ENCODE measurements at regions not wholly inside any gene's neighbourhood (a gene's known extent, or its start where the extent isn't known, plus 50 kb on each side); places are given as distances from the start of the nearest gene placed in this dataset.

DNA sequence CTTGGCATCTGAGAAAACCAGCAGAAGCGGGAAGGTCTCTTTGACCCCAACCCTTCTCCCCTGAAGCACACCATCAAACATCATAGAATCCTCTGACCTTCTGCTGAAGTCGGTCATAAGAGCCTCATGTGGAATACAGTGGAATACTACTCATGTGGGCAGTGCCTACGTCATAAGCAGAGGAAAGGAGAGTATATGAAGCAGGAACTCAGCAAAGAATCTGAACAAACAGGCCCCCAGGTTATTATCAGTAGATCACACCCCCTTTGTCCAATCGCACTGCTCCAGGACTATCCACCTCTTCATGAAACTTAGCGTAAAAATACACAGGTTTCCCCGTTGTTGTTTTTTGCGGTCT is 394.1 kb upstream of the PROK2 start:
- Mint-ChIP-seq H3K36me3 (ENCODE audit: low read depth) (no peaks in the 10 kb centered on the region), H3K27me3 (ENCODE audit: insufficient read depth) (peaks cover 13% of the 10 kb centered on the region), H3K4me1 (peaks cover 17% of the 10 kb centered on the region), H3K4me3 (no peak overlapping the region), H3K9me3 (no peaks in the 10 kb centered on the region), H3K27ac (no peak overlapping the region)
- Histone ChIP-seq H3K4me1 (ENCODE audit: control insufficient read depth, insufficient read depth, low read length) (peaks cover 13% of the 10 kb centered on the region), H3K27ac (ENCODE audit: low read depth, low read length) (no peak overlapping the region), H3K27me3 (ENCODE audit: control insufficient read depth, insufficient read depth, low read length, poor library complexity, severe bottlenecking) (no peaks in the 10 kb centered on the region), H3K4me3 (ENCODE audit: low read length) (no peak overlapping the region), H3K36me3 (ENCODE audit: control insufficient read depth, insufficient read depth, low read length) (no peaks in the 10 kb centered on the region), H3K9me3 (ENCODE audit: control insufficient read depth, low read length) (no peaks in the 10 kb centered on the region), H3K9ac (ENCODE audit: extremely low read depth, low read length, poor library complexity, severe bottlenecking) (no peak overlapping the region)
- TF ChIP-seq, protein P1, sequence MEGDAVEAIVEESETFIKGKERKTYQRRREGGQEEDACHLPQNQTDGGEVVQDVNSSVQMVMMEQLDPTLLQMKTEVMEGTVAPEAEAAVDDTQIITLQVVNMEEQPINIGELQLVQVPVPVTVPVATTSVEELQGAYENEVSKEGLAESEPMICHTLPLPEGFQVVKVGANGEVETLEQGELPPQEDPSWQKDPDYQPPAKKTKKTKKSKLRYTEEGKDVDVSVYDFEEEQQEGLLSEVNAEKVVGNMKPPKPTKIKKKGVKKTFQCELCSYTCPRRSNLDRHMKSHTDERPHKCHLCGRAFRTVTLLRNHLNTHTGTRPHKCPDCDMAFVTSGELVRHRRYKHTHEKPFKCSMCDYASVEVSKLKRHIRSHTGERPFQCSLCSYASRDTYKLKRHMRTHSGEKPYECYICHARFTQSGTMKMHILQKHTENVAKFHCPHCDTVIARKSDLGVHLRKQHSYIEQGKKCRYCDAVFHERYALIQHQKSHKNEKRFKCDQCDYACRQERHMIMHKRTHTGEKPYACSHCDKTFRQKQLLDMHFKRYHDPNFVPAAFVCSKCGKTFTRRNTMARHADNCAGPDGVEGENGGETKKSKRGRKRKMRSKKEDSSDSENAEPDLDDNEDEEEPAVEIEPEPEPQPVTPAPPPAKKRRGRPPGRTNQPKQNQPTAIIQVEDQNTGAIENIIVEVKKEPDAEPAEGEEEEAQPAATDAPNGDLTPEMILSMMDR (conservative IDR thresholded peaks at IDR 0.05): no peak
- 94 to 100% methylated on average over 1 to 7 of the region's 7 CpGs for WGBS, 2 experiments (ENCODE audit: insufficient coverage in 1 of 2, insufficient read length in 1 of 2)
- no peak for DNase-seq

DNA sequence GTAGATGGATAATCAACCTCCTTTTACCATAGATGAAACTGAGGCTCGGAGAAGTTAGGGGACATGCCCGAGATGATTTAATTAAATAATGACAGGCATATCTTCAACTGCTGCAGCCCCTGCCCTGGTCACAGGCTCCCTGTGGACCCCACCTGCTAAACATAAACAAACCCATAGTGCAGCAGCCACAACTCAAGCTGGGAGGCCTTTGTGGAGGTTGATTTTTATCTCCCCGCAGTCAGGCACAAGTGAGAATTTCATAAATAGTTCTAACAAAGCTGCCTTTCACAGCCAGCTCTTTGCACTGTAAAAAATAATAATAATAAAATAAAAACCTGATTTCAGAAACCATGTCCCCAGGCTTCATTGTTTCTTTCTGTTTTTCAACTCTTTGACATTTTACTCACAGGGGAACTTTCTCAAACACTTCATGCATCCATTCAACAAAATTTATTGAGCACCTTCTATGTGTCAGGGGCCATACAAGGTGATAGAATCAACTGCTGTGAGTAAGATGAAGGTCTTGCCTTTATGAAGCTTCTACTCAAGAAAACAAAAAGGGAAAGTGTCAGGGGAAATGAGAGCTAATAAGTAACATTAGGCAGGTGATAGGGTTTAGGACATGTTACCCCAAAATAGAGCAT is 393.6 kb upstream of the PROK2 start:
- no peak overlapping the region for H3K4me3 ChIP-seq (ENCODE audit: low read length)
- no peak overlapping the region for H3K27ac ChIP-seq (ENCODE audit: low read depth, low read length)
- TF ChIP-seq, protein P1 (conservative IDR thresholded peaks at IDR 0.05): no peak
- no peaks in the 10 kb centered on the region for H3K9me3 Mint-ChIP-seq
- no peak overlapping the region for H3K4me3 Mint-ChIP-seq
- no peaks in the 10 kb centered on the region for H3K36me3 ChIP-seq (ENCODE audit: control insufficient read depth, insufficient read depth, low read length)
- H3K27me3 ChIP-seq (ENCODE audit: control insufficient read depth, insufficient read depth, low read length, poor library complexity, severe bottlenecking): no peaks in the 10 kb centered on the region
- WGBS, 2 experiments (ENCODE audit: insufficient coverage in 1 of 2, insufficient read length in 1 of 2): 66% methylated on average over 3 of the region's 3 CpGs; no CpG with 5 or more reads in 1 of the 2 experiments
- H3K27me3 Mint-ChIP-seq (ENCODE audit: insufficient read depth): peaks cover 16% of the 10 kb centered on the region
- no peak for DNase-seq
- H3K4me1 ChIP-seq (ENCODE audit: control insufficient read depth, insufficient read depth, low read length): peaks cover 13% of the 10 kb centered on the region
- H3K4me1 Mint-ChIP-seq: peaks cover 21% of the 10 kb centered on the region
- no peak overlapping the region for H3K27ac Mint-ChIP-seq
- H3K36me3 Mint-ChIP-seq (ENCODE audit: low read depth): no peaks in the 10 kb centered on the region
- no peak overlapping the region for H3K9ac ChIP-seq (ENCODE audit: extremely low read depth, low read length, poor library complexity, severe bottlenecking)
- H3K9me3 ChIP-seq (ENCODE audit: control insufficient read depth, low read length): no peaks in the 10 kb centered on the region

DNA sequence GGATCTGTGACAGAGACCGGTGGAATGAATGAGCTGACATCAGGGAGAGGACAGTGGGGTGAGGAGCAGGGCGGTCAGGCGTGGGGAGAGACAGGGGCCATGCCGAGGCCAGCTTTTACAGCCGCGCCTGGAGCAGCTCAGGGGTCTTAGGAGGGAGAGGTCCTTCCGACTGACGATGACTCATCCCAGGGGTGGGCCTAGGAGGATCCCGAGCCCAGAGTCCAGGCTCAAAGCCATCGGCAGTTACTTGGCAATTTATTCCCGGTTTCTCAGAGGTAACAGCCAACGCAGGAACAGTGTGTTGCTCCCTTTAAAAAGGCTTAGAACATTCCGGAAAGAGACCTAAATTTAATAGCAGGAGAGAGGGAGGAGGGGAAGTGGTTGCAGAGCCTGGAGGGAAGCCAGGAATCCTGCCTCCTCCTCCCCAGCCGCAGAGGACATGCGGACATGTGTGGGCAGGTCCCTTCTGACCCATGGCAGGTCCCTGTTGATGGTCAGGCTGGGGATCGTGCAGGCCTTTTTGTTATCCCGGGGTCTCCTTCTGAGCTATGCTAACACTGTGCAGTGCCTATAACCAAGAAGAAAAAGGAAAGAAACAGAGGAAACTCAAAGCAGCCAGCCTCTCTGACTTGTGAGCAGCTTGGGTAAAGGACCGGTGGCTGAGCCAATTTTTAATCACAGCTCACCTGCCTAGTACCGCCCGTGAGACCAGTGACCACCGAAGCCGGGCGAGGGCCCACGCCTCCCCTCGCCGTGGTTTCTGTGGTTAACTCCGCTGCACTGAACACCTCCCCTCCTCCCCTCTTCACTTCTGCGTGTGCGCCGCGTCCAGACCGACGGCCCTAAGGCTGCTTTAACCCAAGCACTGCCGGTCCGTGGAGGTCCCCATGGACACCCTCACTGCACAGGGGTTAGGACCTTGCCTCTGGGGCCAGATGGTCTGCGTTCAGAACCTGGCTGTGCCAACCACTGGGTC is 392.4 kb upstream of the PROK2 start:
- Mint-ChIP-seq H3K9me3 (no peaks in the 10 kb centered on the region), H3K36me3 (ENCODE audit: low read depth) (no peaks in the 10 kb centered on the region), H3K27ac (no peak overlapping the region), H3K4me3 (no peak overlapping the region), H3K27me3 (ENCODE audit: insufficient read depth) (peaks cover 11% of the 10 kb centered on the region), H3K4me1 (peaks cover 20% of the 10 kb centered on the region)
- Histone ChIP-seq H3K27me3 (ENCODE audit: control insufficient read depth, insufficient read depth, low read length, poor library complexity, severe bottlenecking) (no peaks in the 10 kb centered on the region), H3K36me3 (ENCODE audit: control insufficient read depth, insufficient read depth, low read length) (no peaks in the 10 kb centered on the region), H3K4me3 (ENCODE audit: low read length) (no peak overlapping the region), H3K27ac (ENCODE audit: low read depth, low read length) (no peak overlapping the region), H3K9ac (ENCODE audit: extremely low read depth, low read length, poor library complexity, severe bottlenecking) (no peak overlapping the region), H3K4me1 (ENCODE audit: control insufficient read depth, insufficient read depth, low read length) (peaks cover 13% of the 10 kb centered on the region), H3K9me3 (ENCODE audit: control insufficient read depth, low read length) (no peaks in the 10 kb centered on the region)
- DNase-seq: no peak
- TF ChIP-seq, protein P1 (conservative IDR thresholded peaks at IDR 0.05): no peak
- 93 to 95% methylated on average over 27 to 36 of the region's 36 CpGs for WGBS, 2 experiments (ENCODE audit: insufficient coverage in 1 of 2, insufficient read length in 1 of 2)
